HG02970 (cell line): ENCODE measurements at regions not wholly inside any gene's neighbourhood (a gene's known extent, or its start where the extent isn't known, plus 50 kb on each side); places are given as distances from the start of the nearest gene placed in this dataset.

Source experiments
- ATAC-seq: cut with Tn5 transposase; IDR thresholded peaks from one replicate; pipeline ENCODE4 v1.9.1; 2021; ENCODE audit warnings: mild to moderate bottlenecking, moderate library complexity, moderate number of reproducible peaks; ENCODE audit not compliant: unreplicated experiment, low FRiP score

DNA sequence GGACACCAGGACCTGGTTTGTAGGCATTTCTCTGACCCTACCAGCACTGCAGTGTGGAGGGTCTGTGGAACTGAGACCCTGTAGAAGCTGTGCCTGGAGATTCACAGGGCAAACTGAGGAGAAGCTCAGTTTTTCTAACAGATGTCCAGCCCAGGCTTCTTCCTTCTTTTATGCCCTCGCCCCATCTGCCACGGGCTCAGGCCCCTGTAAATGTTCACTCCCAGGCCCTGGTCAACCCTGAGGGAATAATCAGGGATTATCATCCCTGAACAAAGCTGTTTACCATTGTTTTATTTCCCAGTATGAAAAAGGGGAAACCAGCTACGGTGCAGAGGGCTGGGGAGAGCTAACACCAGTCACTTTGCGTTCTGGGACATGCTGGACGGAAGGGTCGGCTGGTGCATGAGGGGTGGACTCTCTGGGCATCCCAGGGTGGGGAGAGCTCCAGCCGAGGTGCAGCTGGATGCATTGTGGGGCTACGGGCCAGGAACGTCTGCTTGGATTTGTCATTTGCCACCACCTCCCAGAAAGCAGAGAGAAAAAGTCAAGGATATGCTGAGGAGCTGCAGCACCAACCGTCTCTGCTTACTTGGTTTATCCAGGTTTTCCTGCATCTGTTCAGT lies 183.8 kb downstream of the TFCP2L1 start:
- ATAC-seq: no peak

DNA sequence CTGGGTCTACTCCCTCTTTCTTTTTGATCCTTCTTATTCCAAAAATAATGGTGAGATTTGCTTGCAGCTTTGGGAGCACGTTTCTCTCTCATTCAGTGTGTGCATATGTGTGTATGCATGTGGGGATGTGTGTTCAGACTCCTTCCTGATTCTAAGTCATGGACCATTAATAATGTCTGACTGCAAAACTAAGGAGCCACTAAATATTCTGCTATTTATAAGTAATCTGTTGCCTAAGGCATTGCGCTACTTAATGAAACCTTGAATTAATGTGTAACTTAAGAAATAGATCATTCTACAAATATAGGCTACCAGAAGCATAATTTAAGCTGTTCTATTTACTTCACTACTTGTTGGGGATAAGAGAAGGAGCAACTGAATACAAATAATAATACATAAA lies 182.1 kb downstream of the TFCP2L1 start:
- ATAC-seq: no peak

DNA sequence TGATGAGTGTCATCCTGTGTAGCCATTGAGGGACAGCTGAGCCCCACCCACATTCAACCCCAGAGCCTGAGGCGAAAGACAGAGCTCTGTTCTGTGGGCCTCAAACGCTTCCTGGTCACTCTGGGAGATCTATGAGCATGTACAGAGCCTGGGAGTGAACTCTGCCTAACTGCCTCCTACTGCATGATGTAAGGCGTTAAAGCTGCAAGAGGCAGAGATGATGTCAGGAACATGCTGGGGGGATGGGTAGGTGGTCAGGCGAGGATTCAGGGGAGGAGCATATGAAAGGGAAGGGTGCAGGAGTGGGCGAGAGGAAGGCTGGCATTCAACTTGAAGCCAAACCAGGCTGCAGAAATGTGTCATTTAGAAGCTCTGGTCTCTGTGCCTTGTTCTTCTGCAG lies 181.0 kb downstream of the TFCP2L1 start:
- no peak for ATAC-seq

DNA sequence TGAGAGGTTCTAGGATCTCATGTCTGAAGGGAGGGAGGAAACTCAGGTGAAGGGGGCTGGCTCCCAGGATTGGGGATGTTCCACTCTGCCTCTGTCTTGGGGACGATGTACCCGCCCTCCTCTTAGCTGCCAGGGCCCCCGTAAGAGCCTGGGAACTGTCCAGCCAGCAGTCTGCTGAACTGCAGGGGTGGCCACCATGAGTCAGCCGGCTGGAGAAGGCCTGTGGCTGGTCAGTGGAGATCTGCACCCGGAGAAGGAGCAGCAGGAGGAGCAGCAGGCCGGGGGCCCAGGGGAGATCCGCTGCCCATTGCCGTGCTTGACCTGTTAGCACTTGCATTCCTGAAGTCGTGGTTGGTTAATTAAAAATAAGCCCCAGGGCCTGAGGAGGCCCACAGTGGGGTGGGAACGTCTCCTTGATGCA lies 180.3 kb downstream of the TFCP2L1 start:
- ATAC-seq: no peak

DNA sequence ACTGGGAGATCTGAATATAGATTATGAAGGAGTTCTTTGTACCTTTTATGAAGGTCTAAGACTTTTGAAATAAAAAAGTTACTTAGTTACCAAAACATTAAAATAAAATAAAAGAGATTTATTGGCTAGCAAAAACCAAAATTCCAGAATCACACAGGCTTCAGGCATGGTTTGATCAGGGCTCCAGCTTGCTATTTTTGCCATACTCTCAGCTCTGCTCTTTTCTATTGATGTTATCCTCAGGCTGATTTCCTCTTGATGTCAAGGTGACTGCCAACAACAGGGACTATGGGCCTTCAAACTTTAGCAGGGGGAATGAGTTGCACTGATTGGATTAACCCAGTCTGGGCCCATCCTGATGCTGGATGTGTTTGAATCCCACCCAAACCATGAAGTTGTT lies 174.1 kb downstream of the TFCP2L1 start:
- ATAC-seq: no peak

DNA sequence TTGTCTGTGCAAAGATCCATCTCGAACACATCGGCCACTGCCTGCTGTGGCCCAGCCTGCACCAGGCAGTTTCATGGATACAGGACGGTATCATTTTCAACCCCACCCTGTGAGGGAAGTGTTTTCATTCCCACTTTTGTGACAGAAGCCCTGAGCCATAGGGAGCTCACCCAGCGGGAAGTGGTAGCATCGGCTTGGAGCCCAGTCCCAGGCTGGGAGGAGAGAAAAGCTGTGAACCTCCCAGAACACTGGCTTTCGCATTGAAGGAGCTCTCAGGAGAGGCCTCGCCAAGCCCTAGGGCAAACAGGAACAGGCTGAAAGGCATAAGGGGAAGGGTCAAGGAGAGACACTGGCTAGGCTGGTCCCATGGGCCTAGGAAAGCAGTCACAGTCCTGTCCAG lies 166.1 kb downstream of the TFCP2L1 start:
- ATAC-seq: no peak

DNA sequence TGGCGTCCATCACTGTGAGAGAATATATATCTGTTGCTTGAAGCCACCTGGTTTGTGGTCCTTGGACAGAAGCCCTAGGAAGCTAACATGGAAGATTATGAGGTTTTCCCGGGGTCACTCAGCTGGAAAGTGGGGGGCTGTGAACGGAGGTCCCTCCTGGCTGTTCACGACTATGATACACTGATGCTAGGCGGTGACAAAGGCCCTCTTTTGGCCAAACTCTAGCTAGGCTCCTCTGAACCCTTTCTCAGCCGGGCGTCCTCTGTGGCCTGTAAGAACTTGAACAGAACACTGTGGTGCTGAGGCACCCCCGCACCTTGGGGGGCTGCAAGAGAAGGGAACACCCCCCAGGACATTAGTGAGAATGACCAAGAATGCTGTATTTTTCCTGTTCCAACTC lies 164.6 kb downstream of the TFCP2L1 start:
- ATAC-seq: no peak

DNA sequence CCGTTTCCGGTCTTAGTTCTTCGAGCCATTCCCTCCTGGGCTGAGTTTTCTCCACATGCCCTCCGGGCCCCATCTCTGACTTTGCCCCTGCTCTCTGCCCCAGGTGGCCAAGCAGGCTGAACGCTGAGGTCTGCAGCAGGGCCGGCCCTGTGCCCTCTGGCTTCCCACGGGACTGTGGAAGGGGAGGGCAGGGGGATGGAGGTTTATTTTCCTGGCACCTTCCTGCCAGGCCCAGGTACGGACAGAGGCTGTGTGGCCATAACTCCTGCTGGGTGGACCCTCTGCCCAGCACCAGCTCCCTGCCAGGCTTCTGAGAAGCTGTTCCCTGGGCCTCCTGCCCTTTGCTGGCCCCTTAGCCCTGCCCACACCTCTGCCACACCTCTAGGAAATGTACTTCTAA lies 164.0 kb downstream of the TFCP2L1 start:
- ATAC-seq: no peak

DNA sequence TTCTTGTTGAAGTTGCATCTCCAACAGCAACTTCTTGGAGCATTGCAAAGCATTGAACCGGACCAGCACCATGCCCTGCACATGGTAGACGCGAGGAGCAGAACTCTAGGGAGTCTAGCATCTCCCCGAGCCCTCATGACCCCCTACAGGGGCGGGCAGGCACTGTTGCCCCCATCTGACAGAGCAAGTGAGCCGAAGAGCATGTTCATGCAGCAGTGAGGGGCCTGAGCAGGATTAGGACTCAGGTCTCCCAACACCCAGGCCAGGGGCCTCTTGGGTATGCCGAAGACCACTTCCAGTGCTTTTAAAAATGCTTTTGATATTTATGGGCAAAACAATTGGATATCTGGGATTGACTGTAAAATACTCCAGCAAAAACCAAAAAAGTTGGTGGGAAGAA lies 163.3 kb downstream of the TFCP2L1 start:
- no peak for ATAC-seq

DNA sequence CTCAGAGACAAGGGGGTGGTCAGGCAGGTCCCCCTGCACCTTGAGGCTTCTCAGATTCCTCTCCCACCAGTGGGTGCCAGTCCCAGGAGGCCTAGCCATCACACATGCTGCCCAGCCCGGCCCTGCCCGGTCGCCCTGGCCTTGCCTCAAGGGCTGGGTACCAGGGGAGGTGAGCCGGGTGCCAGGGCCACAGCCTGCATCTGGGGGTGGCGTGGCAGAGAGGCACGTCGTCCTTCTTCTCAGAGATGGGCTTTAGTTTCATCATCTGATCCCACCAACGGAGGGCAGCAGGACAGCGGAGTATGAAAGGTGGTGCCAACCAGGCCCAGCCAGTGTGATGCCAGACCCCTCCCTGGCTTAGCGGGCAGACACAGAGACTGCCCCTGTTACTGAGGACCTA lies 161.7 kb downstream of the TFCP2L1 start:
- no peak for ATAC-seq

DNA sequence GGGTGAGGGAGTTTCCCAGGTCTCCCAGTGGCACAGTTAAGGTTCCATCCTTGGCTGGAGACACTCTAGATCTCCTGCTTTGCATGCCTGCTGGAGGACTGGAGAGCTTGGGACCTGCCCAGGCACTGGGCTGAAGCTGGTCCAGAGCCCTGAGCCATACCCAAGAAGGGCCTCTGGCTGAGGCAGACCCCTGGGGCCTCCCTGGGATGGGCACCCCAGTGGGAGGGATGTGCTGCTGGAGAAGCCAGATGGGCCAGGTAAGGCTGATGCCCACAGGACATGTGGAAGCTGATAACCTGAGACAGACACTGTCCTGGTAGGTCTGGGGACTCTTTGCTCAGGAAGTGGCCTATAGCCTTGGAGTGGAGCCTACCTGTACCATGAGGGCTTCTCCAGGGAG lies 160.7 kb downstream of the TFCP2L1 start:
- ATAC-seq: no peak

DNA sequence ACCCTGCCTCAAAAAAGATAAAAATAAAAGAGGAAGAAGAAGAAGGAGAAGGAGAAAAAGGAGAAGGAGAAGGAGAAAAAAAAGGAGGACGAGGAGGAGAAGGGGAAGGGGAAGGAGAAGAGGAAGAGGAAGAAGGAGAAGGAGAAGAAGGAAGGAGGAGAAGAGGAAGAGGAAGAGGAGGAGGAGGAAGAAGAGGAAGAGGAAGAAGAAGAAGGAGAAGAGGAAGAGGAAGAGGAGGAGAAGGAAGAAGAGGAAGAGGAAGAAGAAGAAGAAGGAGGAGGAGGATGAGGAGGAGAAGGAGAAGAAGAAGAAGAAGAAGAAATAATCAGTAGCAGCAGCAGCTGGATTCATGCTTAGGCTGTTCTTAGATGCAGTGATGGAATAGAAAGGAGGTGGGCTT lies 159.7 kb downstream of the TFCP2L1 start:
- ATAC-seq: no peak

DNA sequence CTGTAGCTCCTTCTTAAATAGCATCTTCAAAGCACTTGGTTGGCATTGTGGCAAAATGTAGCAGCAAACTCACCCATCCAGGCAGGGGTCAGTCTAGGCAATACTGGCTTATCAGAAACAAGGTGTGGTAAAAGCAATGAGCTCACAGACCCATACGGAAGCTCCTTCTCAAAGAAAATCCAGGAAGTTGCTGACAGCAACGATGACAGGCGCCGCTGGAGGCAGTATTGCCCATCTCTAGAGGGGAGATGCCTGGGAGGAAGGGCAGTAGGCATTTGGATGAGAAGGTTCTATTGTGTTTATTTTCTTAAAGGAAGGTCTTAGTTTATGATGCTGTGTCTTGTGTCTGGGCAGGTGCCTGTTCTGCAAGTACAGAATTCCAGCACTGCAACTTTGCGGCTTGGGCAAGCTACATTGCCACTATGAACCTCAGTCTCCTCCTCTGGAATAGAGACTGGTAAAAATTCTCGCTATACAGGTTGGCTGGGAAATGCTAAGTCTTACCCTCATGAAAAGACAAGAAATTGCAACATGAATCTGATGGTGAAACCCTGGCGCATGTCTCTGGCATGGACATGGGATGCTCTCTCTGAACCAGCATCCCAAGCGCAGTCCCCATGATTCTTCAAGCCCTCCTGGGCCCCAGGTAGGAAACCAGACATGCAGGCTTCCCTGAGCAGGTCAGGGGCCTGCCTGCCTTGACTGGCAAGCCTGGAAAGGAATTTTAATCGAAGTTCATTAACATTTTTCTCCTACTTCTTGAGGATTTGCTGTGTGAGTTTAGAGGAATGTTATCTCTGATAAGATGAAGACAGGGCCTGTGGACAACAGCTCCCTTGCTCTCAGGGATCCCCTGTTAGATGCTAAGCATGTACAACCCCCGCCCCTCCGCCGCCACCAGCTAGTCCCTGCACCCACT lies 156.0 kb downstream of the TFCP2L1 start:
- ATAC-seq: no peak

DNA sequence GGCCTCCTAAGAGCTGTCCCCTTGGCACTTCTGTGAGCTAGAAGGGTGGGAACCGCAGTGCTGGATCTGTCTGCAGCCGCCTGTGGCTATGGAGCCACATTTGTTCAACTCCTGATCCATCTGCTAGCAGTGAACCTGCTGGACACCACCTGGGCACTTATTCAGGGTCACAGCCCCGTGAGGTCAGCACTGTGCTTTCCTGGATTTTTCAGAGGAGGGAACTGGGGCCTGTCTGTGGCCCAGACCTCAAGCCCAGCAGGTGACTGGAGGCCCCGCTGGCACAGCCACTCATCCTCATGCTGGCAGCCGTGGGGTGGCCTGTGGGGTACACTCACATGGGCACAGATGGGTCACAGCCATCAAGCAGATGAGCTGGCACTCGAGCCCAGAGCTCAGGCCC lies 155.3 kb downstream of the TFCP2L1 start:
- no peak for ATAC-seq

DNA sequence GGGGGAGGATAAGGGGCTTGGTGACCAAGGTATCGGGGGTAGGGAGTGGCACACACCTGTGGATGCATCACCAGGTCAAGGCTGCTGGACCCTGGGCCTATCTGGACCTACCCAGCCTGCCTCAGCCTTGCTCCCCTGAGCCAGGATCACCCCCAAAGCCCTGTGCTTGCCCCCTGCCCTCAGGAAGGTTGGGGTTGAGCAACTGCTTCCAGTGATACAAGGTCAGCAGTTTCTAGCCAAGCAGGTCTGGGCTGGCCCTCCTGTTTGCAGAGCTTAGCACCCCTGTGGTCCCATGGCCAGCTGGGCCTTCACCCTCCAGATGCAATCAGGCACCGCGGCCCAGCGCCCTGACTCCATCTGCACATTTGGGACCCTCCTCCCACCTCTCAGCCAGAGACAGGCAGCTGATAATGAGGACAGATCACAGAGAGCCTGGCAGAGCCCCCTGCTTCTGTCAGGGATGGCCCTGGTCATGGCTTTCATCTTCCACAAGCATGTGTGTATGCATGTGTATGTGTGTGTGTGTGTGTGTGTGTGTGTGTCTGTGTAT lies 154.6 kb downstream of the TFCP2L1 start:
- ATAC-seq: no peak

DNA sequence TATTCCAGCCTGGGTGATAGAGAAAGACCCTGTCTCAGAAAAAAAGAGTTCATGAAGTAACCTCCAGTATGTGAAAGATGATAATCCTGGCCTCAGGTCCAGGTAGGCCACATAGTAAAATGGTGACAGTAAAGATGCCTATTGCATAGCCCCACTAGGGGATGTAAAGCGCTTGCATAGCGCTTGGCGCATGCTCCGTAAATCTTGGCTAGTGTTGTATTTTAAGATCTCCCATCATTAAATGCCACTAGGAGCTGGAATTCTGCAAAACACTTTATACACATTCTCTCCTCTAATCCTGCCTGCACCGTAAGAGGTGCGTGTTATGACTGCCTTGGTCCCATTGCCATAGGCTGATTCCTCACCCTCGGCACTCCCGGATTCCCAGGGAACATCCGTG lies 153.6 kb downstream of the TFCP2L1 start:
- no peak for ATAC-seq

DNA sequence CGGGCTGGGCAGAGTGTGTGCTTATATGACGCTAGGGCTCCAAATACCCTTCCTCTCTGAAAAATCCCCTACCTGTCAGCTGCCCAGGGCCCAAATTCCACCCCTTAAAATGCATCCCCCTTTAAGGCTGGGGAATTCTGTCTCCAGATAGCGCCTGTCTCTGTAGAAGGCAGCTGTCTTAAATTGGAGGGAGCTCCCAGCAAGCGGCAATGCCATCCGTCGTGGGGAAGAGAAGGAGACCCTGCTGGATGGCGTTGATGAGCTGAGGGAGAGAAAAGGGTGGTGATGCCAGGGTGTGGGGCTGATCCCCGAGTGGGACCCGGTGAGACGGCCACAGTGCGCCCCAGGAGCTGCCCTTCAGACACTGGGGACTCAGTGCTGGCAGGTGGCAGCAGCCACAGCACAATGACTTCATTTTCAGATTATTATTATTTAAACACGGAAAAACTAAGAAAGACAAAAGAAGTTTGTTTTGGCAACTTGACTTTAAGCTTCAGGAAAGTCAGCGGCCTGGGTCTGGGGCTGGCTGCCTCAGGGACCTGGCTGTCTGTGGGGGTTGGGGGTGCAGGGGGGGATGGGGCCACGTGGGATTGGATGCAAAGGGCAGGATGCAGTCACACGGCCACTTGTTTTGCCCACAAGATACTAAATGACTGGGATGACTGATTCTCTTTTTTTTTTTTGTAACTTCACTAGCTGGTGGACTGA lies 152.8 kb downstream of the TFCP2L1 start:
- no peak for ATAC-seq

DNA sequence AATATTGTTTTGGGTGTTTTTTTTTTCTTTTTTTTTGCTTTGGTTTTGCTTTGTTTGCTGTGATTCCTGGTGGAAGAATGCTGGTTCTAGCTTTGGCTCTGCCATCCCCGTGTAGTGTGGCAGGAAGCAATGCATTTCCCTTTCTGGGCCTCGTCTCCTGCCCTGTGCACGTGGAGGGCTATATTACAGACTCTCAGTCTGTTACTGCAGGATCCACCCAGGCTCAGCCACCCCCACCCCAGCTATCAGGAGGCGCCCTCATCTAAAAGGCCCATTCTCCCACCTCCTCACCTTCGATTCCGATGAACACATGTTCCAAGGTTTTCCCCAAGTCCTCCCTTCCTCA lies 152.3 kb downstream of the TFCP2L1 start:
- ATAC-seq: no peak

DNA sequence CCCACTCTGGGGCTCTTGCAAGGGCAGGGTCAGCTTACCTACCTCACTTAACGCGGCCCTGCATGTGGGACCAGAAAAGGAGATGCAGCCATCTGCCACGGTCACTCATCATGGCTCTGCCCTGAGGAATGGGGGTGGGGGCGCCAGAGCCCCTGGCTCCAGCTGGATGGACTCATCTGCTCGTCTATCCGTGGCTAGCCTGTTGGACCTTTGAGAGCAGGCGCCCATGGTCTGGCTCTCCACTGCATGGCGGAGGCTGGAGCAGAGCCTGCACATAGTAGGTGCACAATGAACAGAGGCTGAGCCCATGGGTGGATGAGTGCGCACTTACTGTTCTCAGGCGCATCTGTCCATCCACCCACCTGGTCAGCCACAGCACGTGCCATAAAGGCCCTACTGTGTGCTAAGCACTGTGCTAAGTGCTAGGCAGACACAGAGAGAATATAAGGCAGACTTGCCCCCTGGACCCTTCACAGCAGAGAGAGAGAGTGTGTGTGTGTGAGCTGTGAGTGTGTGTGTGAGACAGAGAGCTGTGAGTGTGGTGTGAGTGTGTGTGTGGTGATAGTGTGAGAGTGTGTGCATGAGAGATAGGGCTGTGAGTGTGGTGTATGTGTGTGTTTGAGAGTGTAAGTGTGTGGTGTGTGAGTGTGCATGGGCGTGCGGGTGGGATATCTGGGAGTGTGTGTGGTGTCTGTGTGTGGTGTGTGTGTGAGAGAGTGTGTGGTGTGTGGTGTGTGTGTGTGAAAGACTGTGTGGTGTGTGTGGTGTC lies 151.3 kb downstream of the TFCP2L1 start:
- ATAC-seq: no peak

DNA sequence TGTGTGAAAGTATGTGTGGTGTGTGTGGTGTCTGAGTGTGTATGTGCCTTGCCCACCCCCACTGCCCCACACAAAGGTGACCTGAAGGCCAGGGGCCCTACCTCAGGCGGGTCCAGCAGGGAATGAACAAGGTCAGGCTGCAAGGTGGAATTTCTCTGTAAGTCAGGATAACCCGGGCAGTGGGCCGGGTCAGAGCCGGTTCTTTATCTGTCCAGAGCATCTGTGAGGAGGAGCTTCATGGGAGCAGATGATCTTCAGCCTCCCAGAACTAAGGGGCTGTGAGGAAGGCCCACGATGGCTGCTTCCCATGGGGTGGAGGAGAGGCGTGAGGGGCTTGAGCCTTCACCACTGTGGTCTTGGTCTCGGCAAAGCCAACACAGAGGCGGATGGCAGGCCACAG lies 150.3 kb downstream of the TFCP2L1 start:
- ATAC-seq: no peak
